ENCODE measurements at regions not wholly inside any gene's neighbourhood (a gene's known extent, or its start where the extent isn't known, plus 50 kb on each side); places are given as distances from the start of the nearest gene placed in this dataset.

DNA sequence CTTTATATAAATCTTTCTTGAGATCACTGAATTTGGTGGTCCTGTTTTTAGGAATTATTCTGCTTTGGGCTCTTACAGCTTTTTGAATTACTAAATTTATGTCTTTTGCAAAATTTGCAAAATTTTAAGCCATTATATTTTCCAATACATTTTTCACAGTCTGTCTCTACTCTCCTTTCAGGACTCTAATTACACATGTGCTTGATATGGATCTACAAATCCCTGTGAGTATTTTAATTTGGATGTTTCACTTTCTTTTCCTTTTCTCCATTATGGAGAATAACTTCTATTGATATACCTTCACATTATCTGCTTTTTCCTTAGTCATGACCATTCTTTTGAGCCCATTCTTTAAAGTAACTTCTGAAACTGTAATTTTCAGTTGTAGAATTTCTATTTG, 315.4 kb downstream of the DCAF12L2 start:
- Histone ChIP-seq H3K27me3 (replicated peaks in 1 of 2; ENCODE audit: control insufficient read depth in 2 of 2, extremely low read depth in 1 of 2, insufficient read depth in 2 of 2, low read length in 1 of 2) (no peaks in the 10 kb centered on the region), H3K4me3 (ENCODE audit: control insufficient read depth in 1 of 2, extremely low read depth in 1 of 2, low read length in 1 of 2) (no peak overlapping the region), H3K4me1 (ENCODE audit: control insufficient read depth in 1 of 2, extremely low read depth in 1 of 2, insufficient read depth in 2 of 2, low read length in 2 of 2) (no peaks in the 10 kb centered on the region), H3K27ac (ENCODE audit: low read length) (no peak overlapping the region), H3K36me3 (ENCODE audit: control insufficient read depth in 2 of 2, extremely low read depth in 1 of 2, insufficient read depth in 1 of 2, low read length in 1 of 2) (no peaks in the 10 kb centered on the region), H3K9me3 (no peaks in the 10 kb centered on the region)
- ChIA-PET CTCF (no interaction called here), POLR2A (no interaction called here)
- no peak for DNase-seq
- Mint-ChIP-seq H3K27me3 (peaks cover 0 to 4% of the 10 kb centered on the region in 2 donors), H3K4me3 (no peak overlapping the region), H3K9me3 (peaks cover 0 to 2% (median 0%) of the 10 kb centered on the region in 3 donors), H3K27ac (no peak overlapping the region), H3K4me1 (no peaks in the 10 kb centered on the region), H3K36me3 (no peaks in the 10 kb centered on the region)
- ATAC-seq (replicated peaks in 1 of 4), result no peak

GRCh38 chrX:125883169-125883568, 282.9 kb downstream of the DCAF12L2 start:
- no peak for DNase-seq
- Histone ChIP-seq H3K4me1 (ENCODE audit: control insufficient read depth in 1 of 2, extremely low read depth in 1 of 2, insufficient read depth in 2 of 2, low read length in 2 of 2) (no peaks in the 10 kb centered on the region), H3K36me3 (ENCODE audit: control insufficient read depth in 2 of 2, extremely low read depth in 1 of 2, insufficient read depth in 1 of 2, low read length in 1 of 2) (no peaks in the 10 kb centered on the region), H3K9me3 (no peaks in the 10 kb centered on the region), H3K4me3 (ENCODE audit: control insufficient read depth in 1 of 2, extremely low read depth in 1 of 2, low read length in 1 of 2) (no peak overlapping the region), H3K27me3 (replicated peaks in 1 of 2; ENCODE audit: control insufficient read depth in 2 of 2, extremely low read depth in 1 of 2, insufficient read depth in 2 of 2, low read length in 1 of 2) (no peaks in the 10 kb centered on the region), H3K27ac (ENCODE audit: low read length) (no peak overlapping the region)
- Mint-ChIP-seq H3K27ac (no peak overlapping the region), H3K27me3 (no peaks in the 10 kb centered on the region), H3K4me3 (no peak overlapping the region), H3K36me3 (no peaks in the 10 kb centered on the region), H3K9me3 (peaks cover 0 to 6% (median 5%) of the 10 kb centered on the region in 3 donors), H3K4me1 (no peaks in the 10 kb centered on the region)
- ATAC-seq (replicated peaks in 1 of 4), result no peak
- no CpG with 5 or more reads among the region's 2 CpGs for WGBS (ENCODE audit: insufficient coverage)
- ChIA-PET POLR2A (no interaction called here), CTCF (no interaction called here)

DNA sequence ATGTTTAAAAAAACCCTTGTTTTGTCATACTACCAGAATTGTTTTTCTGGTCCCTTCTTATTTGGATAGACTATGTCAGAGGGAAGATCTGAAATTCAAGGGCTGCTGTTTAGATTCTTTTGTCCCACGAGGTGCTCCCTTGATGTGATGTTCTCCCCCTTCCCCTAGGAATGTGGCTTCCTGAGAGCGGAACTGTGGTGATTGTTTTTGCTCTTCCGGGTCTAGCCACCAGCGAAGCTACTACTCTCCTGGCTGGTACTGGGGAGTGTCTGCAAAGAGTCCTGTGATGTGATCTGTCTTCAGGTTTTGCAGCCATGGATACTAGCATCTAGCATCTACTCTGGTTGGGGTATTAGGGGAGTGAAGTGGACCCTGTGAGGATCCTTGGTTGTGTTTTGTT, 271.1 kb downstream of the DCAF12L2 start:
- no peaks in the 10 kb centered on the region for H3K9me3 ChIP-seq
- Mint-ChIP-seq H3K4me1 (no peaks in the 10 kb centered on the region), H3K9me3 (peaks cover 0 to 13% (median 0%) of the 10 kb centered on the region in 3 donors), H3K27ac (no peak overlapping the region), H3K27me3 (peaks cover 0 to 5% of the 10 kb centered on the region in 2 donors), H3K4me3 (no peak overlapping the region), H3K36me3 (no peaks in the 10 kb centered on the region)
- no peaks in the 10 kb centered on the region for H3K4me1 ChIP-seq (ENCODE audit: control insufficient read depth in 1 of 2, extremely low read depth in 1 of 2, insufficient read depth in 2 of 2, low read length in 2 of 2)
- DNase-seq (no peak), ATAC-seq (replicated peaks in 1 of 4) (no peak)
- CTCF ChIA-PET, result no interaction called here
- POLR2A ChIA-PET, result no interaction called here
- no peak overlapping the region for H3K27ac ChIP-seq (ENCODE audit: low read length)
- no peaks in the 10 kb centered on the region for H3K27me3 ChIP-seq (replicated peaks in 1 of 2; ENCODE audit: control insufficient read depth in 2 of 2, extremely low read depth in 1 of 2, insufficient read depth in 2 of 2, low read length in 1 of 2)
- no peaks in the 10 kb centered on the region for H3K36me3 ChIP-seq (ENCODE audit: control insufficient read depth in 2 of 2, extremely low read depth in 1 of 2, insufficient read depth in 1 of 2, low read length in 1 of 2)
- no peak overlapping the region for H3K4me3 ChIP-seq (ENCODE audit: control insufficient read depth in 1 of 2, extremely low read depth in 1 of 2, low read length in 1 of 2)
- no CpG with 5 or more reads among the region's 4 CpGs for WGBS (ENCODE audit: insufficient coverage)

- 71% methylated on average over 2 of the region's 3 CpGs for WGBS (ENCODE audit: insufficient coverage)
- H3K36me3 ChIP-seq (ENCODE audit: control insufficient read depth in 2 of 2, extremely low read depth in 1 of 2, insufficient read depth in 1 of 2, low read length in 1 of 2), result no peaks in the 10 kb centered on the region
- Mint-ChIP-seq H3K9me3 (peaks cover 0 to 12% (median 0%) of the 10 kb centered on the region in 3 donors), H3K4me1 (no peaks in the 10 kb centered on the region), H3K27ac (no peak overlapping the region), H3K27me3 (peaks cover 0 to 6% of the 10 kb centered on the region in 2 donors), H3K36me3 (no peaks in the 10 kb centered on the region), H3K4me3 (no peak overlapping the region)
- H3K27ac ChIP-seq (ENCODE audit: low read length), result no peak overlapping the region
- ATAC-seq (replicated peaks in 1 of 4) (no peak), DNase-seq (no peak)
- no peaks in the 10 kb centered on the region for H3K9me3 ChIP-seq
- ChIA-PET CTCF (no interaction called here), POLR2A (no interaction called here)
- no peak overlapping the region for H3K4me3 ChIP-seq (ENCODE audit: control insufficient read depth in 1 of 2, extremely low read depth in 1 of 2, low read length in 1 of 2)
- no peaks in the 10 kb centered on the region for H3K4me1 ChIP-seq (ENCODE audit: control insufficient read depth in 1 of 2, extremely low read depth in 1 of 2, insufficient read depth in 2 of 2, low read length in 2 of 2)
- H3K27me3 ChIP-seq (replicated peaks in 1 of 2; ENCODE audit: control insufficient read depth in 2 of 2, extremely low read depth in 1 of 2, insufficient read depth in 2 of 2, low read length in 1 of 2), result no peaks in the 10 kb centered on the region
These were observed 270.6 kb downstream of the DCAF12L2 start for GRCh38 chrX:125895518-125895917.

GRCh38 chrX:125926295-125926694, 239.8 kb downstream of the DCAF12L2 start:
- no peaks in the 10 kb centered on the region for H3K9me3 ChIP-seq
- H3K36me3 ChIP-seq (ENCODE audit: control insufficient read depth in 2 of 2, extremely low read depth in 1 of 2, insufficient read depth in 1 of 2, low read length in 1 of 2), result no peaks in the 10 kb centered on the region
- ChIA-PET CTCF (no interaction called here), POLR2A (interaction anchor here in 1 of 2 donors (0.7 kb wide), 1 partner anchor 15 kb away, joined by 3 read pairs; no protein-coding TSS in a partner anchor)
- ATAC-seq (replicated peaks in 1 of 4) (no peak), DNase-seq (no peak)
- no peaks in the 10 kb centered on the region for H3K4me1 ChIP-seq (ENCODE audit: control insufficient read depth in 1 of 2, extremely low read depth in 1 of 2, insufficient read depth in 2 of 2, low read length in 2 of 2)
- no peak overlapping the region for H3K4me3 Mint-ChIP-seq
- H3K4me1 Mint-ChIP-seq, result no peaks in the 10 kb centered on the region
- no peaks in the 10 kb centered on the region for H3K36me3 Mint-ChIP-seq
- no peak overlapping the region for H3K4me3 ChIP-seq (ENCODE audit: control insufficient read depth in 1 of 2, extremely low read depth in 1 of 2, low read length in 1 of 2)
- no peak overlapping the region for H3K27ac ChIP-seq (ENCODE audit: low read length)
- no peaks in the 10 kb centered on the region for H3K9me3 Mint-ChIP-seq
- H3K27ac Mint-ChIP-seq, result no peak overlapping the region
- no peaks in the 10 kb centered on the region for H3K27me3 ChIP-seq (replicated peaks in 1 of 2; ENCODE audit: control insufficient read depth in 2 of 2, extremely low read depth in 1 of 2, insufficient read depth in 2 of 2, low read length in 1 of 2)
- peaks cover 0 to 4% of the 10 kb centered on the region in 2 donors for H3K27me3 Mint-ChIP-seq
- WGBS (ENCODE audit: insufficient coverage), result no CpG with 5 or more reads among the region's 4 CpGs

DNA sequence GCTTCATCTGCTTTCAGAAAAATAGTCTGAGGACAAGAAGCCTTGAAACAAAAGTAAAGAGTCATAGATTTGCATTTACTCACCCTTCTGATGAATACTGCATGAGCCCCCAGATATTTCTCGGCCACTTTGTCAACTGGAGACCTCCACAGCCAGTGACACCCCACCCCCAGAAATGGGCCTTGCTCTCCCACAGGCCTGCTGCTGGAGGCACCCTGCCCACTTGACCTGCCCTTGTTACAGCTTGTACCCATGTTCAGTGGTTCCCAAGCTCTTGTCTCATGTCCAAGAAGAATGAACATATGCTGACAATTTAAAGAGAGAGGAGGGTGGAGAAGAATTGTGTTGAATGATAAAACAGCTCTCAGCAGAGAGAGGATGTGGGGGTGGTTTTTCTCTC, 225.1 kb downstream of the DCAF12L2 start:
- Mint-ChIP-seq H3K27me3 (no peaks in the 10 kb centered on the region), H3K9me3 (peaks cover 0 to 2% (median 0%) of the 10 kb centered on the region in 3 donors), H3K36me3 (no peaks in the 10 kb centered on the region), H3K27ac (no peak overlapping the region), H3K4me1 (no peaks in the 10 kb centered on the region), H3K4me3 (no peak overlapping the region)
- Histone ChIP-seq H3K27ac (ENCODE audit: low read length) (no peak overlapping the region), H3K27me3 (replicated peaks in 1 of 2; ENCODE audit: control insufficient read depth in 2 of 2, extremely low read depth in 1 of 2, insufficient read depth in 2 of 2, low read length in 1 of 2) (no peaks in the 10 kb centered on the region), H3K4me1 (ENCODE audit: control insufficient read depth in 1 of 2, extremely low read depth in 1 of 2, insufficient read depth in 2 of 2, low read length in 2 of 2) (no peaks in the 10 kb centered on the region), H3K36me3 (ENCODE audit: control insufficient read depth in 2 of 2, extremely low read depth in 1 of 2, insufficient read depth in 1 of 2, low read length in 1 of 2) (no peaks in the 10 kb centered on the region), H3K4me3 (ENCODE audit: control insufficient read depth in 1 of 2, extremely low read depth in 1 of 2, low read length in 1 of 2) (no peak overlapping the region), H3K9me3 (no peaks in the 10 kb centered on the region)
- WGBS (ENCODE audit: insufficient coverage), result 60% methylated on average over 1 of the region's 1 CpG
- POLR2A ChIA-PET, result interaction anchor here in 1 of 2 donors (0.5 kb wide), 1 partner anchor 15 kb away, joined by 3 read pairs; no protein-coding TSS in a partner anchor
- CTCF ChIA-PET, result no interaction called here
- DNase-seq, result no peak
- ATAC-seq (replicated peaks in 1 of 4), result no peak

DNA sequence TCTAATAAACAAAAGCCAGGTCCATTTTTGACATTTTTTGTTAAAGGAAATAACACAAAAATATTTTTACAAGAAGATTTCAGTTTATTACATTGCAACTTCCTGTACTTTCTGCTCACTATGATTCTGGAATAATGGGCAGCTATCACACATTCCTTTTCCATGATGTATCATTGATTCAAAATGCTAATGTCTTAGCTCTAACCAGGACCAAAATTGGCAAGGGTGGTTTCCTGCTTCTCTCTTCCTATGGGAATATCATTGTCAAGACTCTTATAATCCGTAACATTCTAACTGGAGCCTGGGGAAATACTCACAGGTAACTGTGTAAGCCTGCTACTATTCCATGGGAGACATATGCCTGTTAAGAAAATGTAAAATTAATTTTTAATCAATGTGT, 218.6 kb downstream of the DCAF12L2 start:
- Histone ChIP-seq H3K36me3 (ENCODE audit: control insufficient read depth in 2 of 2, extremely low read depth in 1 of 2, insufficient read depth in 1 of 2, low read length in 1 of 2) (no peaks in the 10 kb centered on the region), H3K27ac (ENCODE audit: low read length) (no peak overlapping the region), H3K9me3 (no peaks in the 10 kb centered on the region), H3K27me3 (replicated peaks in 1 of 2; ENCODE audit: control insufficient read depth in 2 of 2, extremely low read depth in 1 of 2, insufficient read depth in 2 of 2, low read length in 1 of 2) (no peaks in the 10 kb centered on the region), H3K4me1 (ENCODE audit: control insufficient read depth in 1 of 2, extremely low read depth in 1 of 2, insufficient read depth in 2 of 2, low read length in 2 of 2) (no peaks in the 10 kb centered on the region), H3K4me3 (ENCODE audit: control insufficient read depth in 1 of 2, extremely low read depth in 1 of 2, low read length in 1 of 2) (no peak overlapping the region)
- ATAC-seq (replicated peaks in 1 of 4), result no peak
- no CpG with 5 or more reads among the region's 1 CpG for WGBS (ENCODE audit: insufficient coverage)
- ChIA-PET CTCF (no interaction called here), POLR2A (no interaction called here)
- Mint-ChIP-seq H3K9me3 (peaks cover 0 to 3% (median 0%) of the 10 kb centered on the region in 3 donors), H3K4me3 (no peak overlapping the region), H3K36me3 (no peaks in the 10 kb centered on the region), H3K27ac (no peak overlapping the region), H3K4me1 (no peaks in the 10 kb centered on the region), H3K27me3 (peaks cover 0 to 10% of the 10 kb centered on the region in 2 donors)
- DNase-seq, result no peak
